HCT116 (cell line): ENCODE measurements at regions not wholly inside any gene's neighbourhood (a gene's known extent, or its start where the extent isn't known, plus 50 kb on each side); places are given as distances from the start of the nearest gene placed in this dataset.

ENCODE experiments used
- POLR2AphosphoS5 ChIP-seq: IDR thresholded peaks from 2 replicates; pipeline ENCODE4 v1.6.1; 2011; ENCODE audit warnings: mild to moderate bottlenecking, low read depth, low read length, moderate library complexity
- TF ChIP-seq, protein P1 (sequence below), 3 experiments: fragments of 200-600 bp in 1 of 3; sonication (generic) in 1 of 3; IDR thresholded peaks in 2 of 3; conservative IDR thresholded peaks in 1 of 3; 2 replicates each; pipeline ENCODE4 v1.5.1; 2012 to 2017; ENCODE audit warnings: low read depth in 2 of 3, low read length in 2 of 3, antibody characterized with exemption in 1 of 3, borderline replicate concordance in 1 of 3, control low read depth in 1 of 3, mild to moderate bottlenecking in 1 of 3, mixed read lengths in 1 of 3, mixed run types in 1 of 3, moderate library complexity in 1 of 3; ENCODE audit not compliant: insufficient read depth in 1 of 3

DNA sequence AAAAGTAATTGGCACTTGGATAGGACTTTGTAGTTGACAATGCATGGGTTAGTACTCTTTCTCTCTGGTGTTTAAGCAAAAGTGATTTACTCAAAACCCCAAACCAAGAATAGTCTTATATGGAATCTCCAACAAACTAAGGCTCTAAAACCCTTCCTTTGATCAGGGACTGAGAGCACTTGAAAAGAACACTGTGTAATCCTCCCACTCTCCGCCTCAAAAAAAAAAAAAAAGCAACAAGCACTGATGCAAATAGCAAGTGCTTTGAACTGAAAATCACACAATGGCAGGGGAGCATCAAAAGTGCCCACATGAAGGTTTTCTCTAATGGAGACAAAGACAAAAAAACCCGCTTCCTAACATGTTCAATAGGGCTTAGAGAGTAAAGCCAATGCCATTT lies 467.9 kb upstream of the AUTS2 start:
- no peak for TF ChIP-seq POLR2AphosphoS5
- TF ChIP-seq, protein P1, sequence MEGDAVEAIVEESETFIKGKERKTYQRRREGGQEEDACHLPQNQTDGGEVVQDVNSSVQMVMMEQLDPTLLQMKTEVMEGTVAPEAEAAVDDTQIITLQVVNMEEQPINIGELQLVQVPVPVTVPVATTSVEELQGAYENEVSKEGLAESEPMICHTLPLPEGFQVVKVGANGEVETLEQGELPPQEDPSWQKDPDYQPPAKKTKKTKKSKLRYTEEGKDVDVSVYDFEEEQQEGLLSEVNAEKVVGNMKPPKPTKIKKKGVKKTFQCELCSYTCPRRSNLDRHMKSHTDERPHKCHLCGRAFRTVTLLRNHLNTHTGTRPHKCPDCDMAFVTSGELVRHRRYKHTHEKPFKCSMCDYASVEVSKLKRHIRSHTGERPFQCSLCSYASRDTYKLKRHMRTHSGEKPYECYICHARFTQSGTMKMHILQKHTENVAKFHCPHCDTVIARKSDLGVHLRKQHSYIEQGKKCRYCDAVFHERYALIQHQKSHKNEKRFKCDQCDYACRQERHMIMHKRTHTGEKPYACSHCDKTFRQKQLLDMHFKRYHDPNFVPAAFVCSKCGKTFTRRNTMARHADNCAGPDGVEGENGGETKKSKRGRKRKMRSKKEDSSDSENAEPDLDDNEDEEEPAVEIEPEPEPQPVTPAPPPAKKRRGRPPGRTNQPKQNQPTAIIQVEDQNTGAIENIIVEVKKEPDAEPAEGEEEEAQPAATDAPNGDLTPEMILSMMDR (IDR thresholded peaks at IDR 0.05 in 2 of 3, conservative IDR thresholded peaks at IDR 0.05 in 1 of 3; ENCODE audit: borderline replicate concordance in 1 of 3, insufficient read depth in 1 of 3, low read depth in 2 of 3, low read length in 2 of 3): no peak
